Activated CD8-positive, alpha-beta T cell treated with anti-CD3 and anti-CD28 coated beads for 36 hours (primary cell): ENCODE measurements at regions not wholly inside any gene's neighbourhood (a gene's known extent, or its start where the extent isn't known, plus 50 kb on each side); places are given as distances from the start of the nearest gene placed in this dataset.

Experiments
- ATAC-seq: fragments of 200-7000 bp; cut with Tn5 transposase; one replicate; pipeline ENCODE4 v1.10.0; 2021; ENCODE audit warnings: mild to moderate bottlenecking, moderate library complexity
- CTCF ChIA-PET: fragments of 350-600 bp; sonication (Branson Sonifier 250); formaldehyde crosslinking; loops from one replicate; lab custom pipeline; 2021; ENCODE audit warnings: antibody characterized with exemption; lab: Charles Lee
- POLR2A ChIA-PET: fragments of 350-600 bp; sonication (Branson Sonifier 250); formaldehyde crosslinking; loops from one replicate; lab custom pipeline; 2021; ENCODE audit warnings: antibody characterized with exemption; lab: Charles Lee
- DNase-seq: peaks from one replicate; pipeline ENCODE4 v3.0.0-alpha.2; 2020
- H3K27ac Mint-ChIP-seq: one replicate; pipeline ENCODE4 v1.8.0; 2021; ENCODE audit warnings: mild to moderate bottlenecking, mixed read lengths
- H3K27me3 Mint-ChIP-seq: one replicate; pipeline ENCODE4 v1.8.0; 2021; ENCODE audit warnings: mixed read lengths
- H3K36me3 Mint-ChIP-seq: one replicate; pipeline ENCODE4 v1.8.0; 2021; ENCODE audit warnings: low read depth, mixed read lengths
- H3K4me1 Mint-ChIP-seq: one replicate; pipeline ENCODE4 v1.8.0; 2021; ENCODE audit warnings: low read depth, mixed read lengths
- H3K4me3 Mint-ChIP-seq: one replicate; pipeline ENCODE4 v1.8.0; 2021; ENCODE audit warnings: mild to moderate bottlenecking, moderate library complexity, mixed read lengths
- H3K9me3 Mint-ChIP-seq: one replicate; pipeline ENCODE4 v1.8.0; 2021; ENCODE audit warnings: mixed read lengths
- intact Hi-C: fragments of 100-400 bp; cut with micrococcal nuclease; formaldehyde crosslinking; loops from one replicate; pipeline ENCODE4 v1.10.0; 2022
- TF ChIP-seq, protein P1 (sequence below): fragments of 200-600 bp; IDR thresholded peaks from one replicate; pipeline ENCODE4 v1.8.0; 2022; ENCODE audit warnings: antibody characterized with exemption, mild to moderate bottlenecking

DNA sequence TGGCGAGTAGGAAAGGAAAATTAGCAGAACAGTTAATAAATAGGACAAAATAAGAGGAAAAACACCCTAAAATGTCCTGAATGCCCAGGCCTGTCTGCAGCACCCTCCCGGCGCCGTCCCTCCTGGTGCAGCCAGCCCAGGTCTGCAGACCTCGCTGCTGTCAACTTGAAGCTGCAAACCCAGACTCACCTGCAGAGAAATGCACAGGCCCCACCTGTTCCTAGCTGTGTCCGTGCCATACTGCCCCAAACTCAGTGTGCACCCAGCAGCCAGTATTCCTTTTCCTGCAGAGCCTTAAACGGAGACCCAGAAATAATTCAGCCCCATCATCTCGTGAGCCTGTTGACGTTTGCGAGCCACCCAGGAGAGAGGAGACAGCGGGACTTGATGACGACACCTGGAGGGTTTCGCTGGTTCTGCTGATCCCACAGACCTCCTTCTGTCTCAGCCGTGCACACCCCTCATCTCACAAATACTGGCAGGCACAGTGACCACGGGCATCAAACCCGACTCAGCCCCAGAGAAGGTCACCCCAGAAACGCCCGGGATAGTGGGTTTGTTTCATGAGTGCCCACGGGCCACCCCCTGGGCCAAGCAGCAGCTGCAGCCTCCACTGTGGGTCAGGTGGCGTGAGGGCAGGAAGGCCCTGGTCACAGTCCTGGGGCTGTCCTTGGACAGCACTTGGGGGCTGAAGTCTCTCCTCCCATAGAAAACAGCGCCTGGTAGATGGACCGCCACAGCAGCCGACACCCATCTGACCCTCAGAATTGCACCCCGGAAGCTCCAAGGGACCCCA, 239.5 kb upstream of the SALL3 start:
- intact Hi-C loops: no loop called here
- ATAC-seq (no peak), DNase-seq (no peak)
- Mint-ChIP-seq H3K27me3 (no peaks in the 10 kb centered on the region), H3K27ac (no peak overlapping the region), H3K4me1 (no peaks in the 10 kb centered on the region), H3K9me3 (no peaks in the 10 kb centered on the region), H3K36me3 (no peaks in the 10 kb centered on the region), H3K4me3 (no peak overlapping the region)
- TF ChIP-seq, protein P1, sequence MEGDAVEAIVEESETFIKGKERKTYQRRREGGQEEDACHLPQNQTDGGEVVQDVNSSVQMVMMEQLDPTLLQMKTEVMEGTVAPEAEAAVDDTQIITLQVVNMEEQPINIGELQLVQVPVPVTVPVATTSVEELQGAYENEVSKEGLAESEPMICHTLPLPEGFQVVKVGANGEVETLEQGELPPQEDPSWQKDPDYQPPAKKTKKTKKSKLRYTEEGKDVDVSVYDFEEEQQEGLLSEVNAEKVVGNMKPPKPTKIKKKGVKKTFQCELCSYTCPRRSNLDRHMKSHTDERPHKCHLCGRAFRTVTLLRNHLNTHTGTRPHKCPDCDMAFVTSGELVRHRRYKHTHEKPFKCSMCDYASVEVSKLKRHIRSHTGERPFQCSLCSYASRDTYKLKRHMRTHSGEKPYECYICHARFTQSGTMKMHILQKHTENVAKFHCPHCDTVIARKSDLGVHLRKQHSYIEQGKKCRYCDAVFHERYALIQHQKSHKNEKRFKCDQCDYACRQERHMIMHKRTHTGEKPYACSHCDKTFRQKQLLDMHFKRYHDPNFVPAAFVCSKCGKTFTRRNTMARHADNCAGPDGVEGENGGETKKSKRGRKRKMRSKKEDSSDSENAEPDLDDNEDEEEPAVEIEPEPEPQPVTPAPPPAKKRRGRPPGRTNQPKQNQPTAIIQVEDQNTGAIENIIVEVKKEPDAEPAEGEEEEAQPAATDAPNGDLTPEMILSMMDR: no peak
- CTCF ChIA-PET: no interaction called here
- POLR2A ChIA-PET: no interaction called here

DNA sequence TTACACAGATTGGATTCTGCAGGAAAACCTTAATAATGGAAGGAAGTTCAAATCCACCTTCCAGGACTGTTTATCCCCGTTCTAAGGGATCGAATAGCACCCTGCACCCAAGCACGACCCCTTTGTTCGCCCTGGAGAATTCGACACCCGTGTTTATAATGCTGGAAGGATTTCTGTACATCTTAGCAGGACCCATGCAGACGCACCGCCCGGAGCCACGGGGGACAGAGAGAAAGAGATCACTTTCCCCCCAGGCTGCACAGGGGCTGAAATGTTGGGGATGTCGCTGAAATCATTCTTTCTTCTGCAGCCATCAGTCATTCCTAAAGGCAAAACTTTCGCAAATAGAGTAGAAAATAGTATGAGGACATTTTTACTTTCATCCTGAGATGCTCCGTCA, 238.7 kb upstream of the SALL3 start:
- H3K9me3 Mint-ChIP-seq: no peaks in the 10 kb centered on the region
- no peak overlapping the region for H3K4me3 Mint-ChIP-seq
- H3K36me3 Mint-ChIP-seq: no peaks in the 10 kb centered on the region
- no peak overlapping the region for H3K27ac Mint-ChIP-seq
- no peaks in the 10 kb centered on the region for H3K27me3 Mint-ChIP-seq
- ChIA-PET CTCF (no interaction called here), POLR2A (no interaction called here)
- DNase-seq (no peak), ATAC-seq (no peak)
- TF ChIP-seq, protein P1: no peak
- H3K4me1 Mint-ChIP-seq: no peaks in the 10 kb centered on the region
- intact Hi-C loops: no loop called here

DNA sequence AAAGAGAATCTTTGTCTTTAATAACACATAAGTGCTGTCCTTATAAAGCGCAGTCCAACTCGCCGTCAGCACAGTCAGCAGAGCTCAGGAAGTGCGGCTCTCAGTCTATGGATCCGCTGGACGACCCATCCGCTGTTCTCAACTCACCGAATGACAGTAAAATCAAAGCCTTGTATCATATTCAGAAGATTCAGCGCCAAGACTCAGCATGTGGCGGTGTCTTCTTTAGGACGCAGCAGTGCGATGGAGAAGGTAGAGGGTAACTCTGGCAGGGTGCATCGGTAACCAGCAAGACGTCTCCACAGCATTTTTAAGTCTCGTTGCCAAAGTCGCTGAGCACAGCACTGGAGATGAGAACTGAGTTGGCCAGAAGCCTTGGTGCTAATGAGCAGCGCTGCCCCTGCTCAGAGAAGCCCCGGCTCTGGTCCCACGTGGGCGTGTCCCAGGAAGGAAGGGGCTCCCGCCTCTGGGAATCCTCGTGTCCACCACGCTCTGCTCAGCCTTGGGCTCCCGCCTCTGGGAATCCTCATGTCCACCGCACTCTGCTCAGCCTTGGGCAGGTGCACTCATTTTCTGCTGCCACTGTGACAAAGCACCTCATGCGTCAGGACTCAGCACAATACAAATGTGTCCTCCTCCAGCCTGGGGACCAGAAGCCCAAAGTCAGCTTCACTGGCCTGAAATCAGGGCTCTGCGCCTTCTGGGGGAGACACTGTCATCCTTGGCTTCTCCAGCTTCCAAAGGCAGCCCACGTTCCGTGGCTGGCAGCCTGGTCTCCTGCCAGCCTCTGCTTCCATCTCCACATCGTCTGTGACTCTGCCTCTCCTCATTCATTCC, 238.0 kb upstream of the SALL3 start:
- CTCF ChIA-PET: no interaction called here
- DNase-seq (no peak), ATAC-seq (no peak)
- intact Hi-C loops: no loop called here
- POLR2A ChIA-PET: no interaction called here
- Mint-ChIP-seq H3K4me1 (no peaks in the 10 kb centered on the region), H3K27me3 (no peaks in the 10 kb centered on the region), H3K9me3 (no peaks in the 10 kb centered on the region), H3K27ac (no peak overlapping the region), H3K4me3 (no peak overlapping the region), H3K36me3 (no peaks in the 10 kb centered on the region)
- TF ChIP-seq, protein P1: no peak

DNA sequence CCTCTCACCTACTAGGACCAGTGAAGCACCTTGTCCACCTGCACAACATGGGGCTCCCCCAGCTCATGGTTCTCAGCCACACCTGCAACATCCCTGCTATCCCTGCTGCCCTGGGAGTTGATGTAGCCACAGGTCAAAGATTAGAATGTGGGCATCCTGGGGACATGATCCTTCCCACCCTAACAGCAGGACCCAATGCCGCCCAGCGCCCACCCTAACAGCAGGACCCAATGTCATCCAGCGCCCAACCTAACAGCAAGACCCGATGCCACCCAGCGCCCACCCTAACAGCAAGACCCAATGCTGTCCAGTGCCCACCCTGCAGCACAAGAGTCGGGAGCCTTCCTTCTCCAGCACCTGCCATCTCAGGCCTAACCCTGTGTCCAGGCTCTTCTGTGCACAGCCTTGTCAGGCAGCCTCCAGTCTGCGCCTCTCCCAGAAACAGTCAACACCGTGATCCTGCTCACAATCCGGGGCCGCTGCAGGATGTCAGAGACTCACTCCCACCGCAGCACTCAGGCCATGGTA, 237.3 kb upstream of the SALL3 start:
- Mint-ChIP-seq H3K4me1 (no peaks in the 10 kb centered on the region), H3K27me3 (no peaks in the 10 kb centered on the region), H3K27ac (no peak overlapping the region), H3K36me3 (no peaks in the 10 kb centered on the region), H3K4me3 (no peak overlapping the region), H3K9me3 (no peaks in the 10 kb centered on the region)
- ChIA-PET POLR2A (no interaction called here), CTCF (no interaction called here)
- no peak for ATAC-seq
- TF ChIP-seq, protein P1: no peak
- intact Hi-C loops: no loop called here
- DNase-seq: no peak

DNA sequence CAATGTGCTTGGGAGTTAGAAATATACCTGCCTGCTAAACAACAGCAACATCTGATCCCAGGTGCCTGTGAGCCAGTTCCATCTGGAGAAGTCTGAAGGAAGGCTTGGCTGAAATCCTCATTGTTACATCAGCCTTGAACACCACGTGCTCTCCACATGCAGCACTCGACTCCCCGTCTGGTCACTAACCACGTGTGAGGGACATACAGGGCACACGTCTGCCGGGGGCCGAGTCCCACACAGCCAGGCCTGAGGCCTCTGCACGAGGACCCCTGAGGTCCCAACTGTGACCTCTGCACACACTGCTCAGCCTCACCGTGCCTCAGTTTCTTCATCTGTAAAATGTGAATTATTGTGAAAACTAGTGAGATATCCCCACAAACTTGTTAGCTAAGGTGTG, 236.5 kb upstream of the SALL3 start:
- no peak overlapping the region for H3K4me3 Mint-ChIP-seq
- ChIA-PET POLR2A (no interaction called here), CTCF (no interaction called here)
- H3K27ac Mint-ChIP-seq: no peak overlapping the region
- no peaks in the 10 kb centered on the region for H3K36me3 Mint-ChIP-seq
- TF ChIP-seq, protein P1: no peak
- no peaks in the 10 kb centered on the region for H3K9me3 Mint-ChIP-seq
- H3K4me1 Mint-ChIP-seq: no peaks in the 10 kb centered on the region
- intact Hi-C loops: no loop called here
- no peak for DNase-seq
- no peak for ATAC-seq
- peaks cover 3% of the 10 kb centered on the region for H3K27me3 Mint-ChIP-seq
